ENCODE measurements at regions not wholly inside any gene's neighbourhood (a gene's known extent, or its start where the extent isn't known, plus 50 kb on each side); places are given as distances from the start of the nearest gene placed in this dataset.

DNA sequence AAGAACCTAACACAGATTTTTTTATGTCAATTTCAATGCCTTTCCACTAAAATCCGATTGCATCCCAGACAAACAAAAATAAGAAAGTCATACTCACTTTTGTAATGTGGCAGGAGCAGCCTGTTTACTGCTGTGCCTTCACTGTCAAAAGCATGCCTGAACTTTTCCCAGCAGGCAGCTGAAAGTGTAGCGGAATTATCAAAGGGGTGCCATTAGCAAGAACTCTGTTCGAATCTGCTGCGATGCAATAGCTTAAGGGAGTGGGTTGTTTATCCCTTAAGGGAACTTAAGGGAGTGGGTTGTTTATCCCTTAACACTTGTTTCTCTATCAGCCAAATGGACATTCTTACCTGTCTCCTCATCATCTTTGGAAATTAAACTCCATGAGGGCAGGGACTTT lies 243.5 kb downstream of the PAX3 start:
- H3K27me3 ChIP-seq (ENCODE audit: control insufficient read depth in 2 of 2, insufficient read depth in 2 of 2, low read length in 2 of 2), result peaks cover 19 to 22% of the 10 kb centered on the region in 2 donors

DNA sequence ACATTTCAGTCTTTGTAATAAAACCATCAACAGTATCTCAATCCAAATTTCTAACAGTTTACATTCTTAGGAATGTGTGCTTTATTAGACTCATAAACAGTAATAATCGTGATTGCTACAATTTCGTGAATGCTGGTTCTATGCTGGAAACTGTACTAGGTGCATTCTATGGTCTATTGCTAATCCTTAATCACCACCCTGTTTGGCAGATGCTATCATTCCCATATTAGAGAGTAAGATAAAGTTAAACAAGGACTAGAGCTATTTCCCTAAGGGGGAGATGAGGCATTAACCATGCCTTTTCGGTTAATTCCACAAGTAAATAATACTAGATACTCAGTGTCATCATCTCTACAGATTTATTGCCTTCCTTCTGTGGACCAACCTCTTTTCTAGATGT lies 244.0 kb downstream of the PAX3 start:
- Histone ChIP-seq H3K9me3 (replicated peaks in 1 of 2; ENCODE audit: control insufficient read depth in 1 of 2, insufficient read depth in 1 of 2, low read length in 2 of 2) (no peaks in the 10 kb centered on the region), H3K27ac (ENCODE audit: low read depth in 1 of 2, low read length in 2 of 2) (no peak overlapping the region), H3K79me2 (ENCODE audit: insufficient read depth, low read length) (no peaks in the 10 kb centered on the region), H2AFZ (ENCODE audit: insufficient read depth, low read depth, low read length, poor library complexity, severe bottlenecking) (no peak overlapping the region), H4K20me1 (ENCODE audit: insufficient read depth, low read length) (no peaks in the 10 kb centered on the region), H3K4me2 (replicated peaks; ENCODE audit: extremely low read depth, low read length, poor library complexity, severe bottlenecking) (no peak overlapping the region), H3K9ac (ENCODE audit: insufficient read depth, low read length, poor library complexity, severe bottlenecking) (no peak overlapping the region), H3K4me3 (replicated peaks in 1 of 3; ENCODE audit: low read depth in 2 of 3, low read length in 3 of 3) (no peak overlapping the region), H3K27me3 (ENCODE audit: control insufficient read depth in 2 of 2, insufficient read depth in 2 of 2, low read length in 2 of 2) (peaks cover 19 to 22% of the 10 kb centered on the region in 2 donors), H3K4me1 (ENCODE audit: control insufficient read depth in 1 of 2, insufficient read depth in 2 of 2, low read length in 2 of 2) (no peaks in the 10 kb centered on the region), H3K36me3 (replicated peaks in 1 of 2; ENCODE audit: control insufficient read depth in 1 of 2, insufficient read depth in 2 of 2, low read length in 2 of 2) (no peaks in the 10 kb centered on the region)
- H3K36me3 Mint-ChIP-seq, result no peaks in the 10 kb centered on the region
- TF ChIP-seq, protein P1, sequence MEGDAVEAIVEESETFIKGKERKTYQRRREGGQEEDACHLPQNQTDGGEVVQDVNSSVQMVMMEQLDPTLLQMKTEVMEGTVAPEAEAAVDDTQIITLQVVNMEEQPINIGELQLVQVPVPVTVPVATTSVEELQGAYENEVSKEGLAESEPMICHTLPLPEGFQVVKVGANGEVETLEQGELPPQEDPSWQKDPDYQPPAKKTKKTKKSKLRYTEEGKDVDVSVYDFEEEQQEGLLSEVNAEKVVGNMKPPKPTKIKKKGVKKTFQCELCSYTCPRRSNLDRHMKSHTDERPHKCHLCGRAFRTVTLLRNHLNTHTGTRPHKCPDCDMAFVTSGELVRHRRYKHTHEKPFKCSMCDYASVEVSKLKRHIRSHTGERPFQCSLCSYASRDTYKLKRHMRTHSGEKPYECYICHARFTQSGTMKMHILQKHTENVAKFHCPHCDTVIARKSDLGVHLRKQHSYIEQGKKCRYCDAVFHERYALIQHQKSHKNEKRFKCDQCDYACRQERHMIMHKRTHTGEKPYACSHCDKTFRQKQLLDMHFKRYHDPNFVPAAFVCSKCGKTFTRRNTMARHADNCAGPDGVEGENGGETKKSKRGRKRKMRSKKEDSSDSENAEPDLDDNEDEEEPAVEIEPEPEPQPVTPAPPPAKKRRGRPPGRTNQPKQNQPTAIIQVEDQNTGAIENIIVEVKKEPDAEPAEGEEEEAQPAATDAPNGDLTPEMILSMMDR (IDR thresholded peaks at IDR 0.05), result no peak
- no CpG with 5 or more reads among the region's 3 CpGs for WGBS (ENCODE audit: insufficient coverage)
- peaks cover 11 to 24% (median 16%) of the 10 kb centered on the region in 3 donors for H3K27me3 Mint-ChIP-seq (ENCODE audit: low read depth in 3 of 3)
- H3K4me1 Mint-ChIP-seq, result no peaks in the 10 kb centered on the region
- peak overlapping the region in 1 of 2 donors; percentile 26 for H3K4me3 Mint-ChIP-seq
- H3K27ac Mint-ChIP-seq, result no peak overlapping the region
- H3K9me3 Mint-ChIP-seq, result no peaks in the 10 kb centered on the region
- intact Hi-C loops (cut with micrococcal nuclease), result loop anchor here in 1 of 2 donors (10.0 kb wide), 1 partner anchor 510 kb away; no protein-coding TSS in a partner anchor
- DNase-seq, result no peak

More for the DNA sequence above, 243.5 kb downstream of the PAX3 start:
- H3K4me3 Mint-ChIP-seq, result no peak overlapping the region
- intact Hi-C loops (cut with micrococcal nuclease), result loop anchor here in 1 of 2 donors (10.0 kb wide), 1 partner anchor 509 kb away; no protein-coding TSS in a partner anchor
- no peak overlapping the region for H3K27ac ChIP-seq (ENCODE audit: low read depth in 1 of 2, low read length in 2 of 2)
- no peaks in the 10 kb centered on the region for H3K36me3 ChIP-seq (replicated peaks in 1 of 2; ENCODE audit: control insufficient read depth in 1 of 2, insufficient read depth in 2 of 2, low read length in 2 of 2)
- WGBS (ENCODE audit: insufficient coverage), result 17% methylated on average over 1 of the region's 4 CpGs
- H3K27ac Mint-ChIP-seq, result no peak overlapping the region
- DNase-seq, result no peak
- H3K4me3 ChIP-seq (replicated peaks in 1 of 3; ENCODE audit: low read depth in 2 of 3, low read length in 3 of 3), result no peak overlapping the region
- no peaks in the 10 kb centered on the region for H3K4me1 ChIP-seq (ENCODE audit: control insufficient read depth in 1 of 2, insufficient read depth in 2 of 2, low read length in 2 of 2)
- H3K9me3 ChIP-seq (replicated peaks in 1 of 2; ENCODE audit: control insufficient read depth in 1 of 2, insufficient read depth in 1 of 2, low read length in 2 of 2), result no peaks in the 10 kb centered on the region
- no peak overlapping the region for H2AFZ ChIP-seq (ENCODE audit: insufficient read depth, low read depth, low read length, poor library complexity, severe bottlenecking)
- no peak overlapping the region for H3K9ac ChIP-seq (ENCODE audit: insufficient read depth, low read length, poor library complexity, severe bottlenecking)
- H3K4me1 Mint-ChIP-seq, result no peaks in the 10 kb centered on the region
- no peak overlapping the region for H3K4me2 ChIP-seq (replicated peaks; ENCODE audit: extremely low read depth, low read length, poor library complexity, severe bottlenecking)
- H3K27me3 Mint-ChIP-seq (ENCODE audit: low read depth in 3 of 3), result peaks cover 11 to 24% (median 16%) of the 10 kb centered on the region in 3 donors
- H3K79me2 ChIP-seq (ENCODE audit: insufficient read depth, low read length), result no peaks in the 10 kb centered on the region
- TF ChIP-seq, protein P1 (IDR thresholded peaks at IDR 0.05), result no peak
- no peaks in the 10 kb centered on the region for H4K20me1 ChIP-seq (ENCODE audit: insufficient read depth, low read length)
- no peaks in the 10 kb centered on the region for H3K36me3 Mint-ChIP-seq
- H3K9me3 Mint-ChIP-seq, result no peaks in the 10 kb centered on the region

Measured in CD14-positive monocyte (primary cell).